Stomach smooth muscle (tissue), 2 donors: ENCODE measurements at regions not wholly inside any gene's neighbourhood (a gene's known extent, or its start where the extent isn't known, plus 50 kb on each side); places are given as distances from the start of the nearest gene placed in this dataset.
A peak's percentile ranks its signal among the peaks of the same experiment; 100 is the strongest.
"Not testable (repeated sequence)": the region's sequence is repeated elsewhere in the genome, so short reads cannot be mapped to it uniquely, and the experiment has no call there.

Source experiments
- H3K27ac ChIP-seq: one replicate; pipeline ENCODE4 v1.7.0; 2013; ENCODE audit warnings: mild to moderate bottlenecking, low read length, inconsistent platforms
- H3K27me3 ChIP-seq, 2 donors: one replicate each; pipeline ENCODE4 v1.7.0; 2013; ENCODE audit warnings: low read length in 2 of 2; ENCODE audit not compliant: insufficient read depth in 2 of 2, control insufficient read depth in 1 of 2
- H3K36me3 ChIP-seq, 2 donors: one replicate each; pipeline ENCODE4 v1.7.0; 2013; ENCODE audit warnings: low read length in 2 of 2; ENCODE audit not compliant: control insufficient read depth in 2 of 2, insufficient read depth in 2 of 2
- H3K4me1 ChIP-seq: one replicate; pipeline ENCODE4 v1.7.0; 2013; ENCODE audit warnings: low read length; ENCODE audit not compliant: control insufficient read depth, insufficient read depth
- H3K4me3 ChIP-seq, 2 donors: one replicate each; pipeline ENCODE4 v1.7.0; 2013; ENCODE audit warnings: low read length in 2 of 2
- H3K9ac ChIP-seq, 2 donors: one replicate each; pipeline ENCODE4 v1.7.0; 2013; ENCODE audit warnings: low read length in 2 of 2, mild to moderate bottlenecking in 1 of 2
- H3K9me3 ChIP-seq, 2 donors: one replicate each; pipeline ENCODE4 v1.7.0; 2013; ENCODE audit warnings: low read length in 2 of 2; ENCODE audit not compliant: control insufficient read depth in 2 of 2
- donor health status: healthy.
- donor health status: Pancreatic carcinoma.

DNA sequence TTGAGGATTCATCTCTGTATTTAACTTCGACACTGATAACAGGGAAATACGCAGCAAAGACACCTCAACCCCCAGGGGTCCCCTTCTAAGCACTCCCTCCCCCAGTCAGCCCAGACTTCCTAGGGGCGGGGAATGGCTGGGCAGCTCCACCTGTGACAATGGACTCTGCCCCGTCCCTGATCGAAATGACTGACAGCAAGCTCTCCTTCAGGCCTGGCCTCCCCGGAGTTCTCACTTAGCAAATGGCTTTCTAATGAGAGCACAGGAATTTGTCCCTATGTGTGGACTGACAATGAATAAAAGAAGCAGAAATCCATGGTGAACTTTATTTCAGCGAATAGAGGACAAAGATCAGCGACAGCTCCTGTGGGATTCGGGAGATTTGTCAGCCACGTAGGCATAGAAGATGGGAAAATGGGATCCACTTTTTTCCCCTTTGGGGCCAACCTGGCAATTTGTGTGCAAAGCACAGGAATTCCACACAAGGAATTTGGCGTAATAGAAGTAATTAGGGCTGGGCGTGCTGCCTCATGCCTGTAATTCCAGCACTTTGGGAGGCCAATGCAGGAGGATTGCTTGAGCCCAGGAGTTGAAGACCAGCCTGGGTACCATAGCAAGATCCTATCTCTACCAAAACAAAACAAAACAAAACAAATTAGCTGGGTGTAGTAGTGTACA, 63.8 kb downstream of the TNFAIP2 start:
- H3K27me3 ChIP-seq, result peaks cover 20 to 25% of the 10 kb centered on the region in 2 donors
- peaks cover 10% of the 10 kb centered on the region for H3K4me1 ChIP-seq
- H3K9me3 ChIP-seq, result no peaks in the 10 kb centered on the region
- no peak overlapping the region for H3K27ac ChIP-seq
- H3K4me3 ChIP-seq, result no peak overlapping the region
- H3K36me3 ChIP-seq, result no peaks in the 10 kb centered on the region
- H3K9ac ChIP-seq, result no peak overlapping the region

DNA sequence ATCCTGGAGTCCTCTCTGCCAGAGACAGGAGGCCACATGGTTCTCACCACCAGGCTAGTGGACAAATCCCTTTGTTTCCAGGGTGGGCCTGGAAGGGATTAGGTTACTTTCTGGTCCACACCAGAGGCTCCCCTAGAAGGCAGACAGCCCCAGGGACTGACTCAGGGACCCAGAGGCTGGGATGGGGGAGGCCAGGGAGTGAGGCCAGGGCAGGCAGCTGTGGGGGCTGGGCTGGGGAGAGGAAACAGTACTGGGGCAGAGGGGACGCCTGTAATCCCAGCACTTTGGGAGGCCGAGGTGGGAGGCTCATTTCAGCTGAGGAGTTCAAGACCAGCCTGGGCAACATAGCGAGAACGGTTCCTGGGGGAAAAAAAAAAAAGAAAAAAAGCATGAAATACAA, 64.7 kb downstream of the TNFAIP2 start:
- H3K9ac ChIP-seq, result no peak overlapping the region
- H3K36me3 ChIP-seq, result no peaks in the 10 kb centered on the region
- H3K4me1 ChIP-seq, result peaks cover 10% of the 10 kb centered on the region
- no peak overlapping the region for H3K27ac ChIP-seq
- H3K9me3 ChIP-seq, result no peaks in the 10 kb centered on the region
- no peak overlapping the region for H3K4me3 ChIP-seq
- peaks cover 20 to 28% of the 10 kb centered on the region in 2 donors for H3K27me3 ChIP-seq

DNA sequence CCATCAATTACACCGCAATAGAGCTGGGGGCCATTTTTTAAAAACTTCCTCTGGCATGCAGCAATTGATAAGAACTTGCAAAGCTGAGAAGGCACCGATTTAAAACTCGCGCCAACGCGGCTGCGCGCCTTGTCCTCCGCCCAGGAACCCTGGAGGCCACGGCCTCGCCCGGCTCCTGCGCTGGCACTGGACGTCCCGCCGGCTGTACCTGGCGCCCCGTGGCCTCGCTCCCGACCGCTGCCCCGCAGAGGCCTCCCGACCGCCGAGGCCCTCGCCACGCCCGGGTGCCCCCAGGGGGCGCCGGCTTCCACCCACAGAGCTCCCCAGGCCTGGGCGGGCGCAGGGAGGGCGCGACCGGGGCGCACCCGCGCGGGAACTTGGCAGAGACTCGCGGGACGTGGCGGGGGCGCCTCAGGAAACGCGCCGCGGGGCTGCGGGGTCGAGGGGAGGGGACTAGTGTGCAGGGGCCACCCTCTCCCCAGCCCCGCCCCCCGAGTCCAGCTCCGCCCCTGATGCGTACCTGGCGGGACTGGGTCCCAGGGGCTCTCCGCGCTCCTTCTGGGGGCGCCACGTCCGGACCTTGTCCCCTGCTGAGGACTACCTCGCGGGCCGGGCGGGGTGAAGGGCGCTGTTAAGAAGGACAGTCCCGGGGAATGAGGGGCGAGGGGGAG, 65.7 kb downstream of the TNFAIP2 start:
- Histone ChIP-seq H3K4me3 (peak overlapping the region; percentile 25 to 54), H3K27me3 (peaks cover 20 to 28% of the 10 kb centered on the region in 2 donors), H3K9ac (no peak overlapping the region), H3K27ac (no peak overlapping the region), H3K36me3 (no peaks in the 10 kb centered on the region), H3K4me1 (peaks cover 10% of the 10 kb centered on the region), H3K9me3 (no peaks in the 10 kb centered on the region)

DNA sequence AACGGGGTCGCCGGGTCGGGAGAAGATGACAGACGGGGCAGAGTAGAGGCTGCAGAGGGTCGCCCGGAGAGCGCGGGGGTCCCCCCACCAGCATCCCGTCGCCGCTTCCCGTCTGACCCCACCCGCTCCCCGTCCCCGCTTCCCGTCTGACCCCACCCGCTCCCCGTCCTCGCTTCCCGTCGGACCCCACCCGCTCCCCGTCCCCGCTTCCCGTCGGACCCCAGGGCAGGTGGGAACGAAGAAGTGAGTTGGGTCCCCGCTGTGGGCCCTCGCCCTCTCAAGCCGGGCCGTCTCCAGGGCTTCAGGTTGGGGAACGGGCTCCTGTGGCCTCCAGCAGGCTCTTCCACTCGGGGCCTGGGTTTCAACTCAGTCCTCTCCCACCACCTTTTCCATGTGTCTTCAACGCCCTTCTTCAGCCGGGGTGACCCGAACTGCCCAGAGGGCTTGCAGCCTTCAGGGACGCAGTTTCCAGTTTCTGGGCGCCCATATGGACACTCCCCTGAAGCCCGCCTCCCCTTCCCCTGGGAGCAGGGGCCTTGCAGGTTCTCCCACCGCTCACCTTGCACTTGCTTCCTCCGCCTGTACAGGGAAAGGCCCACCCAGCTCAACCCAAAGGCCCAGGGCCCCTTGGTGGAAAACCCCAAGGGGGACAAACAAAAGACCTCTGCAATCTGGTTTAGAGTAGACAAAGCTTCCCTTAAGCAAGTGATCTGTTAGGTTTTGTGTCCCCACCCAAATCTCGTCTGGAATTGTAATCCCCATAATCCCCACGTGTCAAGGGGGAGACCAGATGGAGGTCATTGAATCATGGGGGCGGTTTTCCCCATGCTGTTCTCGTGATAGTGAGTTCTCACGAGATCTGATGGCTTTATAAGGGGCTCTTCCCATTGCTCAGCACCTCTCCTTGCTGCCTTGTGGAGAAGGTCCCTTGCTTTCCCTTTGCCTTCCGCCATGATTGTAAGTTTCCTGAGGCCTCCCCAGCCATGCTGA, 66.5 kb downstream of the TNFAIP2 start:
- H3K9ac ChIP-seq, result no peak overlapping the region
- H3K36me3 ChIP-seq, result no peaks in the 10 kb centered on the region
- no peak overlapping the region for H3K4me3 ChIP-seq
- peaks cover 20 to 28% of the 10 kb centered on the region in 2 donors for H3K27me3 ChIP-seq
- H3K27ac ChIP-seq, result no peak overlapping the region
- no peaks in the 10 kb centered on the region for H3K9me3 ChIP-seq
- peaks cover 10% of the 10 kb centered on the region for H3K4me1 ChIP-seq

DNA sequence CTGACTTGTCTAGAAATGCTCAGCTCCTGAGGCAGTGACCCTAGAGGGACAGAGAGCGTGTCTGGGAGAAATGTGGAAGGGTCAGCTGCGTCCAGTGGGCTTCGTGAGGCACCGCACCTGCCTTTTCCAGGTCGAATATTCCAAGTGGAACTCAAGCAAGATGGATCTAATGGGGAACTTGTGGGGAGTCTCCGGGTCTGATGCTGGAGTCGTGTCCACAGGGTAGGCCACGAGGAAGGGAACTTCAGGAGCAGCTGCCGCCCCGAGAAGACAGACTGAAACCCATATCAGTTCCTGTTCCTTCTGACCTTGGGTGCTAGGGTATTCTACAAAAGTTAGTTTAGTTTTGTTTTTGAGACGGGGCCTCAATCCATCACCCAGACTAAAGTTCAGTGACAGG, 67.5 kb downstream of the TNFAIP2 start:
- H3K36me3 ChIP-seq, result no peaks in the 10 kb centered on the region
- peaks cover 10% of the 10 kb centered on the region for H3K4me1 ChIP-seq
- no peak overlapping the region for H3K4me3 ChIP-seq
- no peaks in the 10 kb centered on the region for H3K9me3 ChIP-seq
- H3K27me3 ChIP-seq, result peaks cover 20 to 28% of the 10 kb centered on the region in 2 donors
- H3K9ac ChIP-seq, result no peak overlapping the region
- no peak overlapping the region for H3K27ac ChIP-seq

- Histone ChIP-seq H3K36me3 (no peaks in the 10 kb centered on the region), H3K27me3 (peaks cover 20 to 28% of the 10 kb centered on the region in 2 donors), H3K9ac (no peak overlapping the region), H3K4me3 (no peak overlapping the region), H3K27ac (no peak overlapping the region), H3K9me3 (no peaks in the 10 kb centered on the region), H3K4me1 (peaks cover 5% of the 10 kb centered on the region)
Measured at GRCh38 chr14:103191844-103192243, 68.6 kb downstream of the TNFAIP2 start.

DNA sequence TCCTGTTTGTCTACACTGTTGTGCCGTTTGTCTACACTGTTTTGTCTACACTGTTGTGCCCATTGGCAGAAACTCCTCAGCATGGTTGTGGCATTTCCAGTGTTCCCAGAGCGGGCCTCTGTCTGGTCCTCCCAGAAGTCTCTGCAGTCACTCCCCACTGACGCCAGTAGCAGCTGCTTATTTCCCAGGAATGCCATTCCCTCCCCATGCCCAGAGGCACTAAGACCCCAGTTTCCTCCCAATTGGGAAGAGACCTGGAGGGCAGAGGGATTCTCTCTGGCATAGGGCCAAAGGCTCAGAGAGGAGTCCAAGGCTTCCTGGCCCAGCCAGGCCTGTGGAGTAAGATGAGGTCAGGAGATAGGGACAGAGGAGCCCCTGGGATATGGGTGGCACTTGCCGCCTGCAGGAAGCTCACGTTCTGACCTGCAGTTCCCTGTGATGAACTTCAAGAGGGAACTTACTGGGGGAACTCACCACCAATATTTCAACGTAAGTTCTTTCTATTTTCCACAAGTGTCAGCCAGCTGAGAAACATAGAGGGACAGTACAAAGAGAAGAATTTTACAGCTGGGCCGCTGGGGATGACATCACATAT, 69.1 kb downstream of the TNFAIP2 start:
- Histone ChIP-seq H3K27me3 (peaks cover 20 to 28% of the 10 kb centered on the region in 2 donors), H3K9me3 (no peaks in the 10 kb centered on the region), H3K4me3 (no peak overlapping the region), H3K27ac (no peak overlapping the region), H3K9ac (no peak overlapping the region), H3K36me3 (no peaks in the 10 kb centered on the region), H3K4me1 (peaks cover 5% of the 10 kb centered on the region)

DNA sequence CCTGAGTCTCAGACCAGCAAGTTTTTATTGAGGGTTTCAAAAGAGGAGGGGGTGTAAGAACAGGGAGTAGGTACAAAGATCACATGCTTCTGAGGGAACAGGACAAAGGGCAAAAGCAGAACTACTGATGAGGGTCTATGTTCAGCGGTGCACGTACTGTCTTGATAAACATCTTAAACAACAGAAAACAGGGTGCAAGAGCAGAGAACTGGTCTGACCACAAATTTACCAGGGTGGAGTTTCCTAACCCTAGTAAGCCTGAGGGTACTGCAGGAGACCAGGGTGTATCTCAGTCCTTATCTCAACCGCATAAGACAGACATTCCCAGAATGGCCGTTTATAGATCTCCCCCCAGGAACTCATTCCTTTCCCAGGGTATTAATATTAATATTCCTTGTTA, 69.6 kb downstream of the TNFAIP2 start:
- H3K9ac ChIP-seq, H3K36me3 ChIP-seq, H3K4me3 ChIP-seq, H3K9me3 ChIP-seq, H3K4me1 ChIP-seq, H3K27ac ChIP-seq: not testable (repeated sequence)
- H3K27me3 ChIP-seq, result peaks cover 17 to 24% of the 10 kb centered on the region in 2 donors

DNA sequence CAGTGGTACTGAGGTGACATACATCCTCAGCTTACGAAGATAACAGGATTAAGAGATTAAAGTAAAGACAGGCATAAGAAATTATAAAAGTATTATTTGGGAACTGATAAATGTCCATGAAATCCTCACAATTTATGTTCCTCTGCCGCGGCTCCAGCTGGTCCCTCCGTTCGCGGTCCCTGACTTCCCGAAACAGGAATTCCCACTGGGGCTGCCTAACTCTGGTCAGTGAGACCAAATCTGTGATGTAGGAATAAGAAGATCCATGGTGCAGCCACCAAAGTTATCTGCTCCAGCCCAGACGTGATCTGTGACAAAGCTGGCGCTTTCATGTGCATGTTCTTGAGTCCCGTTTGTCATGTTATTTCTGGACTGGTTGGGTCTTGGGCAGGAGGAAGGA, 70.2 kb downstream of the TNFAIP2 start:
- not testable (repeated sequence) for H3K9me3 ChIP-seq, H3K4me1 ChIP-seq, H3K27ac ChIP-seq, H3K36me3 ChIP-seq, H3K9ac ChIP-seq, H3K4me3 ChIP-seq
- H3K27me3 ChIP-seq, result peaks cover 13 to 21% of the 10 kb centered on the region in 2 donors

GRCh38 chr14:103194256-103195045, 71.2 kb downstream of the TNFAIP2 start:
- Histone ChIP-seq H3K27me3 (peaks cover 9 to 11% of the 10 kb centered on the region in 2 donors), H3K4me3 (no peak overlapping the region), H3K4me1 (no peaks in the 10 kb centered on the region), H3K27ac (no peak overlapping the region), H3K36me3 (no peaks in the 10 kb centered on the region), H3K9ac (no peak overlapping the region), H3K9me3 (no peaks in the 10 kb centered on the region)
